Stimulated activated CD4-positive, alpha-beta T cell treated with anti-CD3 and anti-CD28 coated beads, Interleukin-12 subunit alpha, Interleukin-12 subunit beta, amount 100 ng/mL, for 24 hours (primary cell): ENCODE measurements at regions not wholly inside any gene's neighbourhood (a gene's known extent, or its start where the extent isn't known, plus 50 kb on each side); places are given as distances from the start of the nearest gene placed in this dataset.
"Not testable (repeated sequence)": the region's sequence is repeated elsewhere in the genome, so short reads cannot be mapped to it uniquely, and the experiment has no call there.

ENCODE experiments used
- DNase-seq, 2 experiments: peaks; one replicate each; pipeline ENCODE4 v3.0.0-alpha.2; 2020; ENCODE audit warnings: low read depth in 2 of 2

DNA sequence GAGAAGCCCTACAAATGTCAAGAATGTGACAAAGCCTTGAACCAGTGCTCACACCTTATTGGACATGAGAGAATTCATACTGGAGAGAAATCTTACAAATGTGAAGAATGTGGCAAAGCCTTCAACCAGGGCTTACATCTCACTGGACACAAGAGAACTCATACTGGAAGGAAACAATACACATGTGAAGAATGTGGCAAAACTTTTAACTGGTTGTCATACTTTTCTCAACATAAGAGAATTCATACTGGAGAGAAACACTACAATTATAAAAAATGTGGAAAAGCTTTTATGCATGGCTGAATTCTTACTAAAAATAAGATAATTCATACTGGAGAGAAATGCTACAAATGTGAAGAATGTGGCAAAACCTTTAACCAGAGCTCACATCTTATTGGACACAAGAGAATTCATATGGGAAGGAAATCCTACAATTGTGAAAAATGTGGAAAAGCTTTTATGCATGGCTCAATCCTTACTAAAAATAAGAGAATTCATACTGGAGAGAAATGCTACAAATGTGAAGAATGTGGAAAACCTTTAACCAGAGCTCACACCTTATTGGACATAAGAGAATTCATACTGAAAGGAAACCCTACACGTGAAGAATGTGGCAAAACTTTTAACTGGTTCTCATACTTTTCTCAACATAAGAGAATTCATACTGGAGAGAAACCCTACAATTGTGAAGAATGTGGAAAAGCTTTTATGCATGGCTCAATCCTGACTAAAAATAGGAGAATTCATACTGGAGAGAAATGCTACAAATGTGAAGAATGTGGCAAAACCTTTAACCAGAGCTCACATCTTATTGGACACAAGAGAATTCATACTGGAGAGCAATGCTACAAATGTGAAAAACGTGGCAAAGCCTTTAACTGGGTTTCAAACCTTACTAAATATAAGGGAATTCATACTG lies 350.6 kb upstream of the NUPR2 start:
- DNase-seq, result not testable (repeated sequence)

DNA sequence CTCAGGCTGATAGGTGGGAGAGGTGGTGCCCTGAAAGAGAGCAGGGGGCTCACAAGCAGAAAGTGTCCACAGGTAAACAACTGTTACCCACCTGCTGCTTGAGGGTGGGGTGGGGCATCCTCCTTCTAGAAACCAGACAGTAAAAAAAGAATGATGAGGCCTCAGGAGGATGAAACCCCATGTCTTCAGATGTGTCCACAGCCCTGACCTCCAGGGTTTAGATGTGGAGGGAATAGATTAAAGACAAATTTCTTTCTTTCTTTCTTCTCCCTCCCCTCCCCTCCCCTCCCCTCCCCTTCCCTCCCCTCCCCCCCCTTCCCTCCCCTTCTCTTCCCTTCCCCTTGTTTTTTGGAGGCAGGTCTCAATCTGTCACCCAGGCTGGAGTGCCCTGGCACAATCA lies 333.5 kb upstream of the NUPR2 start:
- DNase-seq, result no peak

DNA sequence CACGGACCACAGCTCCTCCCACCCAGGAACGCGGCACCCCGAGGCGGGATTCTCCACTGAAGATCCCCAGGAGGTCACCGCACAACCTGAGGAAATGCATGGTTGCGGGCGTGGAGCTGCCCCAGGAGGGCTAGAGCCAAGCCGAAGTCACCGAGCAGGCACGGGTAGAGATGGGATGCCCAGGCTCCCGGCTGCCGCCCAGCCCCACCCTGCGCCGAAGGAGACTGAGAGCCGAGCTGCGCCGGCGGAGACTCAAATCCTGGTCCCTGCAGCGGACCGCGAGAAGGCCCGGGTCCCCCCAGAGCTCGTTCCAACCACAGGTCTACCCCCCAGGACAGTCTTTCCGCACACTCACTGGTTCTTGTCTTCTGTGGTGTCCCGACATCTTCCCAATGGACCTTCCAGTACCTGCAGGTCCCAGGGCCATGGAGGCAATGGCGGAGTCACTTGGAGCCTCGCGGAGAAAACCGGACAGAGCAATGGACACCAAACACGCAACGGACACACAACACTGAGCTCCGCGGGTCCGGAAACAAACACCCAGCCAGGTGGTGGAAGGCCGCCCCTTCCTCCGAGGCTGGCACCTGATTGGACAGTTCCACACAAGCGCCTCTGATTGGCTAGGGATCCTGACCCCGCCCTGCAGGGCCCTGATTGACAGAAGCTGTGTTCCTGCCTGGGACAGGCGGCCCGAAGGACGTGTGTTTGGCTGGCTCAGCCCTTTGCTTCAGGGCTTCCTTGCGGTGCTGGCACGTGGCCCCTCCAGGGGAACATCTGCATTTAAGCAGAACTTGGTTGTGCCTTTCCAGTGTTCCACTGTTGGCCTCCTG lies 331.9 kb upstream of the NUPR2 start:
- DNase-seq, result no peak

DNA sequence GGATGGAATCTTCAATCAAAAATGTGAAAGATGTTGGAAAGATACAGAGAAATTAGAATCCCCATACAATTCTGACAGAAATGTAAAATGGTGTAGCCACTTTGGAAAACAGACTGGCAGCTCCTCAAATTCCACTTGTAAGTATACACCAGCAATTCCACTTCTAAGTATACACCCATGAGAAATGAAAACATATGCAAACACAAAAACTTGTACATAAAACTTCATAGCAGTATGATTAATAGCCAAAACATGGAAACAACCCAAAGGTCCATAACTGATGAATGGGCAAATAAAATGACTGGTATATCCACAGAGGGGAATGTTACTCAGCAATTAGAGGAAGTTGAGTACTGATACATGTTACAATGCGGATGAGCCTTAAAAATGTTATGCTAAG lies 304.3 kb upstream of the NUPR2 start:
- DNase-seq, result not testable (repeated sequence)

DNA sequence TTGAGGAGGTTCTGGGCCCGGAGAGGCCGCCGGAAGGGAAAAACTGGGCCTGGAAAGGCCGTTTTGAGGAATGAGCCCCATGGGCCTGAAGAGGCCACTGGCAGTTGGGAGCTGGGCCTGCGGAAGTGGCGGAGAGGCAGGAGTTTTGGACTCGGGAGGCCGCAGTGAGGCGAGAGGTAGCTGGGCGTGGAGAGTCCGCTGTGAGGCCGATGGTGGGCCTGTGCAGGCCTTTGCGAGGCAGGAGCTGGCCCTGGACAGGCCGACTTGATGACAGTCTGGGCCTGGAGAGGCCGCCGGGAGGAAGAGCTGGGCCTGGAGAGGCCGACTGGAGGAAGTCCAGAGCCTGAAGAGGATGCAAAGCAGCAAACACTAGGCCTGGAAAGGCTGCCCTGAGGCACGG lies 259.0 kb upstream of the NUPR2 start:
- no peak for DNase-seq

- not testable (repeated sequence) for DNase-seq
These were observed 258.4 kb upstream of the NUPR2 start for GRCh38 chr7:56374666-56375065.

GRCh38 chr7:56373314-56373713 lies 257.1 kb upstream of the NUPR2 start:
- not testable (repeated sequence) for DNase-seq

GRCh38 chr7:56371792-56372191 lies 255.6 kb upstream of the NUPR2 start:
- peak in 1 of 2 experiments; percentile 8 for DNase-seq

- DNase-seq, result not testable (repeated sequence)
These were observed 254.1 kb upstream of the NUPR2 start for GRCh38 chr7:56370208-56370872.

DNA sequence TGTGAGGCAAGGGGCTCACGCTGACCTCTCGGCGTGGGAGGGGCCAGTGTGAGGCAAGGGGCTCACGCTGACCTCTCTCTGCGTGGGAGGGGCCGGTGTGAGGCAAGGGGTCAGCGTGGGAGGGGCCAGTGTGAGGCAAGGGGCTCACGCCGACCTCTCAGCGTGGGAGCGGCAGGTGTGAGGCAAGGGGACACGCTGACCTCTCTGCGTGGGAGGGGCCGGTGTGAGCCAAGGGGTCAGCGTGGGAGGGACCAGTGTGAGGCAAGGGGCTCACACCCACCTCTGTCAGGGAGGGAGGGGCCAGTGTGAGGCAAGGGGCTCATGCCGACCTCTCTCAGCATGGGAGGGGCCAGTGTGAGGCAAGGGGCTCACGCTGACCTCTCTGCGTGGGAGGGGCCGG lies 251.7 kb upstream of the NUPR2 start:
- not testable (repeated sequence) for DNase-seq

DNA sequence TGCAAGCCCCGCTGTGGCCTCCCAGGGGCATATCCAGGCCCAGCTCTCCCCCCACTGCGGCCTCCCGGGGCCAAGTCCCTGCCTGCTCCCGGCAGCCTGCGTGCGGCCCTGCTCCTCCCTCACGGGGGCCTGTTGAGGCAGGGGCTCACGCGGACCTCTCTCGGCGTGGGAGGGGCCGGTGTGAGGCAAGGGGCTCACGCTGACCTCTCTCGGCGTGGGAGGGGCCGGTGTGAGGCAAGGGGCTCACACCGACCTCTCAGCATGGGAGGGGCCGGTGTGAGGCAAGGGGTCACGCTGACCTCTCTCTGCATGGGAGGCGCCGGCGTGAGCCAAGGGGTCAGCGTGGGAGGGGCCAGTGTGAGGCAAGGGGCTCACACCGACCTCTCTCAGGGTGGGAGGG lies 251.2 kb upstream of the NUPR2 start:
- DNase-seq, result not testable (repeated sequence)

GRCh38 chr7:56366701-56367100 lies 250.5 kb upstream of the NUPR2 start:
- not testable (repeated sequence) for DNase-seq

GRCh38 chr7:56352576-56352975 lies 236.4 kb upstream of the NUPR2 start:
- not testable (repeated sequence) for DNase-seq

DNA sequence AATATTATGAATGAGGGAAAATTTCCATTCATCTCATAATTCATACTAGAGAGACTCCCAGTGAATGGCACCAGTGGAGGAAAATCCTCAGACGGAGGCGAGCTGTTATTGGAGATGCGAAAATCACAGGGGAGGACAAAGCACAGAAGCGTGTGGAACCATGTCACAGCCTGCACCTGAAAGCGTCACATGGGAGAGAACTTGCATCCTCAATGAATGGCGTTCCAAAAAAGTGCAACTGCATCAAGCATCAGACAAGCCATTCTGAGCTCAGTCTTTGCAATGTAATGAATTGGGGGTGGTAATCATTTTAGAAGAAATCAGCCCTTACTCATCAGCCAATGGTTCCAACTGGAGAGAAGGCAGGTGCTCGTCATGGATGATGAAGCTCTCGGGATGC lies 235.0 kb upstream of the NUPR2 start:
- not testable (repeated sequence) for DNase-seq

DNA sequence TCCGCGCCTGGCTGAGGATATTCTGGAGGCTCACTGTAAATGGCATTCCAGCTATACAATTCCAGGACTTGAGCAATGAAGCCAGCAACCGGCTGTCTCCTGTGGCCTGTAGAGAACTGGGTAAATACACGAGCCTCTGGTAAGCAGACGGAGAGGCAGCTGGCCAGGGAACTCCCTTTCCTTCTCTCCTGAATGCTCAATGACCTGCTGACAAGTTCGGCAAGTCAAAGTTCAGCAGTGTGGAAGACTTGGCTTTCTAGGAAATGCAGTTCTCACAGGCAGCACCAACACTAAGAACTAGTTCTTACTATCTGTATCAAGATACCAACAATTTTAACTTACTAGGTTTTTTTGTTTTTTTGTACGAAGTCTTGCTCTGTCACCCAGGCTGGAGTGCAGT lies 232.1 kb upstream of the NUPR2 start:
- DNase-seq, result not testable (repeated sequence)

DNA sequence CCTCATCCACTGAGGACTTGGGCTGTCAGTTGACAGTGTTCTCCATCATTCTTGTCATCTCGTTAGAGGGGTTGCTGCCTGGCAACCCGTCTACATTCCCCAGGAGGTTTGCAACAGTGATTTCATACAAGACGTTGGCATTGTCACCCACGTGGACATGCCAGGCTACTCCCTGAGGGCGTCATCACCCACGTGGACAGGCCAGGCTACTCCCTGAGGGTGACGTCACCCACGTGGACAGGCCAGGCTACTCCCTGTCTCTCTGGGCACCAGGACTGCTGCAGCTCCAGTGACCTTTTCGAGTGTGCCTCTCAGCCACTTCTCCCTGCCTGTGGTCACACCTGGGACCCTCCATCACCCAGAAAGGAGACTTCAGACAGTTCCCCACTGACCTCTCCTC lies 212.1 kb upstream of the NUPR2 start:
- DNase-seq, result not testable (repeated sequence)

- no peak for DNase-seq
These were observed 174.3 kb upstream of the NUPR2 start for GRCh38 chr7:56290548-56290947.

- no peak for DNase-seq
These were observed 171.4 kb upstream of the NUPR2 start for GRCh38 chr7:56287429-56288138.

DNA sequence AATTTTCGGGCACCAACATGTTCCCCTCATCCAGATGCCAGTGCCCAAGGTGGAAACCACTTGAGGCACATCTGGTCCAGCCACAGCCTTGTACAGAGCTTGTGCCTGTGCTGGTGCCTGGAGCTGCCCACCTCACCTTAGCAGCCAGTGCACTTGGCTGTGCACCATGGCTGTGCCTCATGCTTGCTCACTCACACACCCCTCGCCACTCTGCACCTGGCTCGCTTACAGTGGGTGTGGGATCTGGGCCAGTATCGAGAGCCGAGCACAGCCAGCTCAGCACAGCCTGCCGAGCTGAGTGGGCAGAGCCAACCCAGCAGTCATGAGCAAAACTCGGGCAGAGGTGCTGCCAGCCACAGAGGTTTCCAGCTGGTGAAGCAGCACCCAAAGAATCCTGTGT lies 139.9 kb upstream of the NUPR2 start:
- DNase-seq, result no peak

GRCh38 chr7:56250135-56250534 lies 133.9 kb upstream of the NUPR2 start:
- no peak for DNase-seq

DNA sequence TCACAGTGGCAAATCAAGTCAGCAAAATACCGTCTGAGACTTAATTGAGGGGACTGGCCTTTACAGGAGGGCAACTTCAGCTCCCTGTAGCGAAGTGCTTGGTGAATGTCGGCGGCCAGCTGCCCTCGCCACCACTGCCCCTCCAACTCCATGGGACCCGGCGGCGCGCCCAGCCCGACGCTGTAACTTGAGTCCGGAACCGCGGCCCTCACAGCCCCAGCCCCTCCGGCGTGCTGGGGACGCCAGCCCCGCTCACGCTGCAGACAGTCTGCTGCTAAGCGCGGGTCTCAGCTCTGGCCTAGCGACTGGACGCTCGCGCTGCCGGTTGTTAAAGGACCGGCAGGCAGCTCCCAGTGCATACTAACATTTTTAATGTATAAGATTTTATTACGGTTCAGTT lies 113.4 kb upstream of the NUPR2 start:
- DNase-seq, result no peak
